ENCODE measurements at regions not wholly inside any gene's neighbourhood (a gene's known extent, or its start where the extent isn't known, plus 50 kb on each side); places are given as distances from the start of the nearest gene placed in this dataset.
A peak's percentile ranks its signal among the peaks of the same experiment; 100 is the strongest.

- Histone ChIP-seq H3K27ac (ENCODE audit: low read depth, low read length) (no peak overlapping the region), H3K36me3 (ENCODE audit: control insufficient read depth, insufficient read depth, low read length) (no peaks in the 10 kb centered on the region), H3K27me3 (ENCODE audit: control insufficient read depth, insufficient read depth, low read length) (no peaks in the 10 kb centered on the region), H3K9me3 (ENCODE audit: control insufficient read depth, insufficient read depth, low read length) (no peaks in the 10 kb centered on the region), H3K4me3 (ENCODE audit: low read depth, low read length) (no peak overlapping the region), H3K4me1 (ENCODE audit: control insufficient read depth, insufficient read depth, low read length) (no peaks in the 10 kb centered on the region)
- DNase-seq (ENCODE audit: low read depth in 4 of 6, low spot score in 6 of 6): peak in 1 of 6 donors; percentile 12
- WGBS (ENCODE audit: insufficient coverage): 91% methylated on average over 1 of the region's 5 CpGs
Measured at GRCh38 chr6:90860822-90861601, 274.1 kb upstream of the MAP3K7 start.

GRCh38 chr6:90859612-90860011 is 272.7 kb upstream of the MAP3K7 start:
- peak in 5 of 6 donors; percentile 26 to 95 (median 45) for DNase-seq (ENCODE audit: low read depth in 4 of 6, low spot score in 6 of 6)
- no peaks in the 10 kb centered on the region for H3K4me1 ChIP-seq (ENCODE audit: control insufficient read depth, insufficient read depth, low read length)
- H3K27ac ChIP-seq (ENCODE audit: low read depth, low read length): no peak overlapping the region
- no peaks in the 10 kb centered on the region for H3K27me3 ChIP-seq (ENCODE audit: control insufficient read depth, insufficient read depth, low read length)
- WGBS (ENCODE audit: insufficient coverage): 14% methylated on average over 1 of the region's 6 CpGs
- H3K9me3 ChIP-seq (ENCODE audit: control insufficient read depth, insufficient read depth, low read length): no peaks in the 10 kb centered on the region
- H3K4me3 ChIP-seq (ENCODE audit: low read depth, low read length): no peak overlapping the region
- no peaks in the 10 kb centered on the region for H3K36me3 ChIP-seq (ENCODE audit: control insufficient read depth, insufficient read depth, low read length)

- H3K36me3 ChIP-seq (ENCODE audit: control insufficient read depth, insufficient read depth, low read length): no peaks in the 10 kb centered on the region
- no peak overlapping the region for H3K4me3 ChIP-seq (ENCODE audit: low read depth, low read length)
- 84% methylated on average over 6 of the region's 7 CpGs for WGBS (ENCODE audit: insufficient coverage)
- no peaks in the 10 kb centered on the region for H3K4me1 ChIP-seq (ENCODE audit: control insufficient read depth, insufficient read depth, low read length)
- no peaks in the 10 kb centered on the region for H3K27me3 ChIP-seq (ENCODE audit: control insufficient read depth, insufficient read depth, low read length)
- H3K9me3 ChIP-seq (ENCODE audit: control insufficient read depth, insufficient read depth, low read length): no peaks in the 10 kb centered on the region
- no peak overlapping the region for H3K27ac ChIP-seq (ENCODE audit: low read depth, low read length)
- no peak for DNase-seq (ENCODE audit: low read depth in 4 of 6, low spot score in 6 of 6)
Measured at GRCh38 chr6:90859056-90859455, 272.2 kb upstream of the MAP3K7 start.

- no peaks in the 10 kb centered on the region for H3K27me3 ChIP-seq (ENCODE audit: control insufficient read depth, insufficient read depth, low read length)
- H3K36me3 ChIP-seq (ENCODE audit: control insufficient read depth, insufficient read depth, low read length): no peaks in the 10 kb centered on the region
- no peak overlapping the region for H3K27ac ChIP-seq (ENCODE audit: low read depth, low read length)
- no peak for DNase-seq (ENCODE audit: low read depth in 4 of 6, low spot score in 6 of 6)
- H3K4me1 ChIP-seq (ENCODE audit: control insufficient read depth, insufficient read depth, low read length): no peaks in the 10 kb centered on the region
- no peaks in the 10 kb centered on the region for H3K9me3 ChIP-seq (ENCODE audit: control insufficient read depth, insufficient read depth, low read length)
- no peak overlapping the region for H3K4me3 ChIP-seq (ENCODE audit: low read depth, low read length)
- no CpG with 5 or more reads among the region's 3 CpGs for WGBS (ENCODE audit: insufficient coverage)
Measured at GRCh38 chr6:90849686-90850085, 262.8 kb upstream of the MAP3K7 start.

- Histone ChIP-seq H3K4me3 (ENCODE audit: low read depth, low read length) (no peak overlapping the region), H3K36me3 (ENCODE audit: control insufficient read depth, insufficient read depth, low read length) (no peaks in the 10 kb centered on the region), H3K4me1 (ENCODE audit: control insufficient read depth, insufficient read depth, low read length) (no peaks in the 10 kb centered on the region), H3K27ac (ENCODE audit: low read depth, low read length) (no peak overlapping the region), H3K27me3 (ENCODE audit: control insufficient read depth, insufficient read depth, low read length) (no peaks in the 10 kb centered on the region), H3K9me3 (ENCODE audit: control insufficient read depth, insufficient read depth, low read length) (no peaks in the 10 kb centered on the region)
- peak in 1 of 6 donors; percentile 20 for DNase-seq (ENCODE audit: low read depth in 4 of 6, low spot score in 6 of 6)
Measured at GRCh38 chr6:90846824-90847223, 260.0 kb upstream of the MAP3K7 start.

DNA sequence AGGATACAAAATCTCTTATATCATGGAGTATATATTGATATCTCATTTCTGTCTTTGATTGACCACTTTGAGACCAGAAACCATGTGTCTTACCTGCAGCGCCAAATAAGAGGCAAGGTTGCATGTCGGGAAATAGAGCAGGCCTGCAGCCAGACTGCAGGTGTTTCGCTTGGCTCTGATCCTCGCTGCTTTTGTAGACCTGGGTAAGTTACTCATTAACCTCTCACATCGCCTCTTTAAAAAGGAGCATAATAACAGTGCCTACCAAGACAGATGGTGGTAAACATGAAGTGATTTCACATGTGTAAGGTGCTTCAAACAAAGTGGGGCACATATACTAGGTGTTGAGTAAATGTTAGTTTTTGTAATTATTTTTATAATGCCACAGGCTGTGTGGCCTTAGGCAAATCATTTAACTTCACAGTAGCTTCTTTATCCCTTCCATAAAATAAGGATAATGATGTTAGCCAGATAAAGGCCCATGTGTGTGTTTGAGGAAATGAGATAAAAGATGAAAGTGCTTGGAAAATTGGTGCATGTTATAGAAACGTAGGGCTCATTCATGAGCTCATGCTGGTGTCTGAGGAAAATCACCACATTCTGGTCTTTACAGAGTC is 248.8 kb upstream of the MAP3K7 start:
- 94% methylated on average over 3 of the region's 6 CpGs for WGBS (ENCODE audit: insufficient coverage)
- no peaks in the 10 kb centered on the region for H3K9me3 ChIP-seq (ENCODE audit: control insufficient read depth, insufficient read depth, low read length)
- no peak overlapping the region for H3K4me3 ChIP-seq (ENCODE audit: low read depth, low read length)
- H3K27me3 ChIP-seq (ENCODE audit: control insufficient read depth, insufficient read depth, low read length): no peaks in the 10 kb centered on the region
- H3K36me3 ChIP-seq (ENCODE audit: control insufficient read depth, insufficient read depth, low read length): no peaks in the 10 kb centered on the region
- H3K27ac ChIP-seq (ENCODE audit: low read depth, low read length): no peak overlapping the region
- no peaks in the 10 kb centered on the region for H3K4me1 ChIP-seq (ENCODE audit: control insufficient read depth, insufficient read depth, low read length)
- DNase-seq (ENCODE audit: low read depth in 4 of 6, low spot score in 6 of 6): no peak

DNA sequence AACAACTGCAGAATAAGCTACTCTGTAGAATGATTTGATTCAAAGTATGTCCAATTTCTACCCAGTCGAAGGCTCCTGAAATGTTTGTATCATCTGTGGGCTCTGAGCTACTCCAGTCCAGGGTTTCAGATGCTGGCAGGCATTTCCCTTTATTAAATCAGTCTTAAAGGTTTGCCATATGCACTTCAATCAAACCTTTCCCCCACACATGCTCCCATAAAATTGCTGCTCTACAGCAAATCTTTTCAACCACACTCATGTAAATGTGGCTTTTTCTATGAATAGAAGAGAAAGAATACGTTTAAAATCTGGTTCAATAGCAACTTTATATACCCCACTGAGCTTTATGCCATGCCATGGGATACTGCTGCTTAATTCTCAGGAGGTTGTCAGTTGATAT is 242.4 kb upstream of the MAP3K7 start:
- Histone ChIP-seq H3K4me3 (ENCODE audit: low read depth, low read length) (no peak overlapping the region), H3K36me3 (ENCODE audit: control insufficient read depth, insufficient read depth, low read length) (no peaks in the 10 kb centered on the region), H3K27ac (ENCODE audit: low read depth, low read length) (no peak overlapping the region), H3K4me1 (ENCODE audit: control insufficient read depth, insufficient read depth, low read length) (no peaks in the 10 kb centered on the region), H3K27me3 (ENCODE audit: control insufficient read depth, insufficient read depth, low read length) (no peaks in the 10 kb centered on the region), H3K9me3 (ENCODE audit: control insufficient read depth, insufficient read depth, low read length) (no peaks in the 10 kb centered on the region)
- no peak for DNase-seq (ENCODE audit: low read depth in 4 of 6, low spot score in 6 of 6)
- WGBS (ENCODE audit: insufficient coverage): 100% methylated on average over 1 of the region's 2 CpGs

- H3K4me1 ChIP-seq (ENCODE audit: control insufficient read depth, insufficient read depth, low read length): no peaks in the 10 kb centered on the region
- H3K4me3 ChIP-seq (ENCODE audit: low read depth, low read length): no peak overlapping the region
- H3K27me3 ChIP-seq (ENCODE audit: control insufficient read depth, insufficient read depth, low read length): no peaks in the 10 kb centered on the region
- no peak for DNase-seq (ENCODE audit: low read depth in 4 of 6, low spot score in 6 of 6)
- H3K9me3 ChIP-seq (ENCODE audit: control insufficient read depth, insufficient read depth, low read length): no peaks in the 10 kb centered on the region
- no peaks in the 10 kb centered on the region for H3K36me3 ChIP-seq (ENCODE audit: control insufficient read depth, insufficient read depth, low read length)
- no peak overlapping the region for H3K27ac ChIP-seq (ENCODE audit: low read depth, low read length)
Measured at GRCh38 chr6:90820436-90820835, 233.6 kb upstream of the MAP3K7 start.

- no peaks in the 10 kb centered on the region for H3K4me1 ChIP-seq (ENCODE audit: control insufficient read depth, insufficient read depth, low read length)
- WGBS (ENCODE audit: insufficient coverage): 78% methylated on average over 1 of the region's 4 CpGs
- no peaks in the 10 kb centered on the region for H3K27me3 ChIP-seq (ENCODE audit: control insufficient read depth, insufficient read depth, low read length)
- H3K36me3 ChIP-seq (ENCODE audit: control insufficient read depth, insufficient read depth, low read length): no peaks in the 10 kb centered on the region
- H3K27ac ChIP-seq (ENCODE audit: low read depth, low read length): no peak overlapping the region
- H3K9me3 ChIP-seq (ENCODE audit: control insufficient read depth, insufficient read depth, low read length): no peaks in the 10 kb centered on the region
- H3K4me3 ChIP-seq (ENCODE audit: low read depth, low read length): no peak overlapping the region
- DNase-seq (ENCODE audit: low read depth in 4 of 6, low spot score in 6 of 6): peak in 2 of 6 donors; percentile 9 to 25
Measured at GRCh38 chr6:90819483-90819882, 232.6 kb upstream of the MAP3K7 start.

- DNase-seq (ENCODE audit: low read depth in 4 of 6, low spot score in 6 of 6): peak in 4 of 6 donors; percentile 20 to 74 (median 48)
- H3K36me3 ChIP-seq (ENCODE audit: control insufficient read depth, insufficient read depth, low read length): no peaks in the 10 kb centered on the region
- H3K4me1 ChIP-seq (ENCODE audit: control insufficient read depth, insufficient read depth, low read length): no peaks in the 10 kb centered on the region
- H3K27ac ChIP-seq (ENCODE audit: low read depth, low read length): peak overlapping the region; percentile 43
- H3K4me3 ChIP-seq (ENCODE audit: low read depth, low read length): no peak overlapping the region
- no peaks in the 10 kb centered on the region for H3K27me3 ChIP-seq (ENCODE audit: control insufficient read depth, insufficient read depth, low read length)
- H3K9me3 ChIP-seq (ENCODE audit: control insufficient read depth, insufficient read depth, low read length): no peaks in the 10 kb centered on the region
Measured at GRCh38 chr6:90818163-90818562, 231.3 kb upstream of the MAP3K7 start.
